Vagina (tissue), 2 donors: ENCODE measurements at regions not wholly inside any gene's neighbourhood (a gene's known extent, or its start where the extent isn't known, plus 50 kb on each side); places are given as distances from the start of the nearest gene placed in this dataset.
"Not testable (repeated sequence)": the region's sequence is repeated elsewhere in the genome, so short reads cannot be mapped to it uniquely, and the experiment has no call there.

Source experiments
- DNase-seq, 2 donors: peaks; one replicate each; pipeline ENCODE4 v3.0.0-alpha.2; 2017; ENCODE audit errors: extremely low spot score in 2 of 2
- H3K27ac ChIP-seq: fragments of 200-600 bp; sonication (generic); one replicate; pipeline ENCODE4 v1.5.1; 2019
- H3K27me3 ChIP-seq: fragments of 200-600 bp; sonication (generic); one replicate; pipeline ENCODE4 v1.5.1; 2019
- H3K36me3 ChIP-seq, 2 donors: fragments of 200-600 bp; sonication (generic); one replicate each; pipeline ENCODE4 v1.5.1; 2017 to 2019
- H3K4me1 ChIP-seq: fragments of 200-600 bp; sonication (generic); one replicate; pipeline ENCODE4 v1.5.1; 2019
- H3K4me3 ChIP-seq, 2 donors: fragments of 200-600 bp; sonication (generic); 1 replicate in 1 of 2; 2 replicates in 1 of 2; pipeline ENCODE4 v1.5.1; 2016 to 2019
- H3K9me3 ChIP-seq: fragments of 200-600 bp; sonication (generic); one replicate; pipeline ENCODE4 v1.5.1; 2019
- POLR2A ChIP-seq, 2 donors: fragments of 450-650 bp; IDR thresholded peaks; one replicate each; pipeline ENCODE4 v1.6.1; 2017; ENCODE audit warnings: antibody characterized with exemption in 2 of 2, mild to moderate bottlenecking in 2 of 2, moderate library complexity in 2 of 2
- POLR2AphosphoS5 ChIP-seq, 2 donors: sonication (generic); formaldehyde crosslinking; IDR thresholded peaks; one replicate each; pipeline ENCODE4 v1.9.0; 2017; ENCODE audit warnings: antibody characterized with exemption in 2 of 2, mild to moderate bottlenecking in 2 of 2, low read depth in 1 of 2; ENCODE audit not compliant: insufficient read depth in 1 of 2
- intact Hi-C: fragments of 100-400 bp; cut with DNase I; formaldehyde crosslinking; loops from one replicate; pipeline ENCODE4 v1.15.1; 2023
- TF ChIP-seq, protein P1 (sequence below), 3 experiments: fragments of 450-650 bp in 2 of 3; fragments of 200-600 bp in 1 of 3; sonication (generic) in 1 of 3; IDR thresholded peaks; one replicate each; pipeline ENCODE4 v1.5.1; 2017 to 2019; ENCODE audit warnings: antibody characterized with exemption in 3 of 3, mild to moderate bottlenecking in 2 of 3, moderate library complexity in 2 of 3

DNA sequence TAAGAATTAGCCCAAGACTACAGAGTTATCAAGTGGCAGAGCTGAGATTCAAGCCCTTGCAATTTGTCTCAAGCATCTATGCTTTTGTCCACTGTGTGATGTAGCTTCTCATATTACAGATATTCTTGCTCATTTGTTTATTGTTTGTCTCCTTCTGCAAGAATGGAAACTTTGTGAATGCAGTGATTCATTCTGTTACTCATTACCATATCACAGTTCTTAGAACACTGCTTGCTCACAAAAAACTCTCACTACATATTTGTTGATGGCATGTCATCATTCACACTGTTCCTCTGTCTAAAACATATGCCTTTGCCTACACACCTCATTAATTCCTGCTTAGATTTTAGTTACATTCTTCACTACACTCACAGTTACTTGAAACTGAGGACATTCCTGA, 1198.9 kb downstream of the PLA2G4A start:
- DNase-seq, result no peak
- TF ChIP-seq POLR2A (IDR thresholded peaks at IDR 0.05) (no peak), POLR2AphosphoS5 (IDR thresholded peaks at IDR 0.05; ENCODE audit: insufficient read depth in 1 of 2, low read depth in 1 of 2) (no peak)
- TF ChIP-seq, protein P1, sequence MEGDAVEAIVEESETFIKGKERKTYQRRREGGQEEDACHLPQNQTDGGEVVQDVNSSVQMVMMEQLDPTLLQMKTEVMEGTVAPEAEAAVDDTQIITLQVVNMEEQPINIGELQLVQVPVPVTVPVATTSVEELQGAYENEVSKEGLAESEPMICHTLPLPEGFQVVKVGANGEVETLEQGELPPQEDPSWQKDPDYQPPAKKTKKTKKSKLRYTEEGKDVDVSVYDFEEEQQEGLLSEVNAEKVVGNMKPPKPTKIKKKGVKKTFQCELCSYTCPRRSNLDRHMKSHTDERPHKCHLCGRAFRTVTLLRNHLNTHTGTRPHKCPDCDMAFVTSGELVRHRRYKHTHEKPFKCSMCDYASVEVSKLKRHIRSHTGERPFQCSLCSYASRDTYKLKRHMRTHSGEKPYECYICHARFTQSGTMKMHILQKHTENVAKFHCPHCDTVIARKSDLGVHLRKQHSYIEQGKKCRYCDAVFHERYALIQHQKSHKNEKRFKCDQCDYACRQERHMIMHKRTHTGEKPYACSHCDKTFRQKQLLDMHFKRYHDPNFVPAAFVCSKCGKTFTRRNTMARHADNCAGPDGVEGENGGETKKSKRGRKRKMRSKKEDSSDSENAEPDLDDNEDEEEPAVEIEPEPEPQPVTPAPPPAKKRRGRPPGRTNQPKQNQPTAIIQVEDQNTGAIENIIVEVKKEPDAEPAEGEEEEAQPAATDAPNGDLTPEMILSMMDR (IDR thresholded peaks at IDR 0.05), result no peak
- Histone ChIP-seq H3K4me1 (no peaks in the 10 kb centered on the region), H3K9me3 (no peaks in the 10 kb centered on the region), H3K27ac (no peak overlapping the region), H3K27me3 (no peaks in the 10 kb centered on the region), H3K4me3 (no peak overlapping the region), H3K36me3 (no peaks in the 10 kb centered on the region)
- intact Hi-C loops, result no loop called here

DNA sequence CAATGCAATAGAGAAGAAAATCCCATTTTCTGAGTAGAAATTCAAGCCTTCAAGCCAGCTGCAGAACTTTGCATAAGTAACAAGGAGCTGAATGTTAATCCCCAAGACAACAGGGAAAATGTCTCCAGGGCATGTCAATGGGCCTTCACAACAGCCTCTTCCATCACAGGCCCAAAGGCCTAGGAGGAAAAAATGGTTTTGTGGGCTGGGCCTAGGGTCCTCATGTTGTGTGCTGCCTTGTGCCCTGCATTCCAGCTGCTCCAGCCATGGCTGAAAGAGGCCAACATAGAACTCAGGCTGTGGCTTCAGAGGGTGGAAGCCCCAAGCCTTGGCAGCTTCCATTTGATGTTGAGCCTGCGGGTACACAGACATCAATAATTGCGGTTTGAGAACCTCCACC, 1208.8 kb downstream of the PLA2G4A start:
- intact Hi-C loops, H3K4me3 ChIP-seq, H3K4me1 ChIP-seq, H3K27ac ChIP-seq, H3K36me3 ChIP-seq, H3K9me3 ChIP-seq, DNase-seq, H3K27me3 ChIP-seq: not testable (repeated sequence)

DNA sequence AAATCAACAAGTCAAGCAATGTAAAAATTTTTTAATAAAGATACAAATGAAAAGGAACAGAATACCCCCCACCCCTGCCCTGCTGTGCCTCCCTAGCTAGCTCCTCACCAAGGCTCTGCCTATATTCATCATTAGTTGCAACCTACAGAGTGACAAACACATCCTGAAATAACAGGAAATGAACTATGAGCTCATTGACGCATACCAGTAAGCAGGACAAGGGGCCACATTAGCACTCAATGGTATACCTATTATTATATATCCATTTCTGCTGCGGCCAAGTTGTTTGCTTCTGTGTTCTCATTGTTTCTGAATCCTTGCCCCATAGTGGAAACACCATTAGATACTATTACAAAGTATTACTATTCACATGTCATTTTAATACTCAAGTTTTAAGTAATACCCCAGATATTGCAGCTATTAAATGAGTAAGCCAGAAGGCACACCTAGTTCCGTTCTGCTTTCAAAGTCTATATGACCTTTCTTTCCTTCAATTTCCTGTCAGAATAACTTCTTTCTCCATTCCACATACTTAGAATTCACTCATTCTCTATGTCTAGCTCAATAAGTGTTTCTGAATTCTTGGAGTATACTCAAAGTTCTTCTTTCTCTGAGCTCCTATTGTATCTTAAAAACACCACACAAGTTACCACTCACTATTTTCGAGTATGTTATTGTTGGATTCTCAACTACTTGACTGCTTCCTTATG, 1214.9 kb downstream of the PLA2G4A start:
- TF ChIP-seq, protein P1 (IDR thresholded peaks at IDR 0.05), result no peak
- TF ChIP-seq POLR2A (IDR thresholded peaks at IDR 0.05) (no peak), POLR2AphosphoS5 (IDR thresholded peaks at IDR 0.05; ENCODE audit: insufficient read depth in 1 of 2, low read depth in 1 of 2) (no peak)
- DNase-seq, result no peak
- intact Hi-C loops, result no loop called here
- H3K4me3 ChIP-seq, result no peak overlapping the region
- H3K9me3 ChIP-seq, result no peaks in the 10 kb centered on the region
- H3K4me1 ChIP-seq, result no peaks in the 10 kb centered on the region
- H3K36me3 ChIP-seq, result no peaks in the 10 kb centered on the region
- no peak overlapping the region for H3K27ac ChIP-seq
- H3K27me3 ChIP-seq, result no peaks in the 10 kb centered on the region

DNA sequence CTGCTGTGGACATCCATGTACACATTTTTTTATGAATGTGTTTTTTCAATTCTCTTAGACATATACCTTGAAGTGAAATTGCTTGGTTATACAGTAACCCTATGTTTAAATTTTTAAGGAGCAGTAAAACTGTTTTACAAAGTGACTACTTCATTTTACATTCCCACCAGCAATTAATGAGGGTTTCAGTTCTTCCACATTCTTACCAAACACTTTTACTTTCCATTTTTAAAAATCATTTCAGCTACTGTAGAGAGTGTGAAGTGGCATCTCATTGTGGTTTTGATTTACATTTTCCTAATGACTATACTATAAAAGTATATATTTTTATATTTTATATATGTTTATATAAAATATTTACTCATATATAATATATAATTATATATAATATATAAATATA, 1221.5 kb downstream of the PLA2G4A start:
- Histone ChIP-seq H3K4me1 (no peaks in the 10 kb centered on the region), H3K9me3 (no peaks in the 10 kb centered on the region), H3K27ac (no peak overlapping the region), H3K27me3 (no peaks in the 10 kb centered on the region), H3K36me3 (no peaks in the 10 kb centered on the region), H3K4me3 (no peak overlapping the region)
- no peak for DNase-seq
- intact Hi-C loops, result no loop called here
- TF ChIP-seq POLR2AphosphoS5 (IDR thresholded peaks at IDR 0.05; ENCODE audit: insufficient read depth in 1 of 2, low read depth in 1 of 2) (no peak), POLR2A (IDR thresholded peaks at IDR 0.05) (no peak)
- TF ChIP-seq, protein P1 (IDR thresholded peaks at IDR 0.05), result no peak

DNA sequence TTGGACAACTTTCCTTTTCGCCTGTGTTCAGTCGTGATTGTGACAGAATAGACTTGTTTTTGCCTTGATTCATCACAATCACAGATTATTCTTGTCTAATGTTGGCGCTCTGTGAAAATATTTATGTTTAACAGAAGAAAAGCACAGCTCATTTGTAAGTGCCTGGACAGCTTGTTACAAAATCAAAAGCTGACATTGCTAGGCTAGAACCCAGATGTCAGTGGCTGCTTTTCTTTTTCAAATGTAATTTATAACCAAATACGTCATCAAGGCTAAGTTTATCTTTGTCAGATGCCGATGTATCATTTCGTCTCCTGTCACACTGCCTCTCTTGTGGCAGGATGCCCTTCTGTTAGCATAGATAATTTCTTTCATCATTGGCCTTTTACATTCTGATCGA, 1227.3 kb downstream of the PLA2G4A start:
- H3K9me3 ChIP-seq, result no peaks in the 10 kb centered on the region
- no peak for DNase-seq
- H3K27ac ChIP-seq, result no peak overlapping the region
- no peak overlapping the region for H3K4me3 ChIP-seq
- intact Hi-C loops, result no loop called here
- H3K27me3 ChIP-seq, result no peaks in the 10 kb centered on the region
- TF ChIP-seq, protein P1 (IDR thresholded peaks at IDR 0.05), result no peak
- H3K4me1 ChIP-seq, result no peaks in the 10 kb centered on the region
- H3K36me3 ChIP-seq, result no peaks in the 10 kb centered on the region
